HG02981 (cell line): ENCODE measurements at regions not wholly inside any gene's neighbourhood (a gene's known extent, or its start where the extent isn't known, plus 50 kb on each side); places are given as distances from the start of the nearest gene placed in this dataset.

ENCODE experiments used
- ATAC-seq: cut with Tn5 transposase; IDR thresholded peaks from one replicate; pipeline ENCODE4 v1.9.1; 2021; ENCODE audit warnings: mild to moderate bottlenecking, moderate library complexity; ENCODE audit not compliant: unreplicated experiment

- ATAC-seq = no peak
Observed at GRCh38 chr2:42926434-42927333, 134.3 kb upstream of the HAAO start.

DNA sequence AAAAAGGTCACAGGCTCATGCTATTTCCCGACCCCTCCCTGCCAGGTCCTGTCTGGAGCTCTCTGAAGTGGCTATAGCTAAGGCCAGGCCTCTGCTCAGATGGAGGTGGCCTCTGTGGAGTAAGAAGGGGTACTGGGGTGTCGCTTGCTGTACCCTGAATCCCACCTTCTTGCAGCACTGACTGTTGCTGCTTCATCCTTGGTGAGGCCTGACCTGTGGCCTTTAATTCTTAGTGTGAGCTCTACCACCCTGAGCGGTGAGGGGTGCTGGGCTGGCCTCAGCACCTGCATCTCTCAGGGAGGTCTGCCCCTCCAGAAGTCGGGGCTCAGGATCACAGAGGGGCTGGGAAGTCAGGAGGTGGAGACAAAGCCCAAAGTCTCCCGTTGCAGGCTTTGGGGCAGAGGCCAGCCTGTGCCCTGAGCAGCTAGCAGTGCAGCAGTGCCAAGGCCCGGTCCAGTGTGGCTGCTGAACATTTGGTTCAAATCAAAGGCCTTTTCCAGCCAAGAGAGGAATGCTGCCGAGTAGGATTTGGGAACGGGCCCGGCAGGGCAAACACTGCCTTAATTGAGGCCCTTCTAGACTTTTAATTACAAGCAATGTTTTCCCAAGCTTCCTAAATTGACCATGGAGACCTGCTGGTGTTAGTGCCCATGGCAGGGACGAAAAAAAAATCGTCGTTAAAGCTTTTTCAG is 133.5 kb upstream of the HAAO start:
- no peak for ATAC-seq

- no peak for ATAC-seq
Observed at GRCh38 chr2:42924418-42924886, 132.1 kb upstream of the HAAO start.

DNA sequence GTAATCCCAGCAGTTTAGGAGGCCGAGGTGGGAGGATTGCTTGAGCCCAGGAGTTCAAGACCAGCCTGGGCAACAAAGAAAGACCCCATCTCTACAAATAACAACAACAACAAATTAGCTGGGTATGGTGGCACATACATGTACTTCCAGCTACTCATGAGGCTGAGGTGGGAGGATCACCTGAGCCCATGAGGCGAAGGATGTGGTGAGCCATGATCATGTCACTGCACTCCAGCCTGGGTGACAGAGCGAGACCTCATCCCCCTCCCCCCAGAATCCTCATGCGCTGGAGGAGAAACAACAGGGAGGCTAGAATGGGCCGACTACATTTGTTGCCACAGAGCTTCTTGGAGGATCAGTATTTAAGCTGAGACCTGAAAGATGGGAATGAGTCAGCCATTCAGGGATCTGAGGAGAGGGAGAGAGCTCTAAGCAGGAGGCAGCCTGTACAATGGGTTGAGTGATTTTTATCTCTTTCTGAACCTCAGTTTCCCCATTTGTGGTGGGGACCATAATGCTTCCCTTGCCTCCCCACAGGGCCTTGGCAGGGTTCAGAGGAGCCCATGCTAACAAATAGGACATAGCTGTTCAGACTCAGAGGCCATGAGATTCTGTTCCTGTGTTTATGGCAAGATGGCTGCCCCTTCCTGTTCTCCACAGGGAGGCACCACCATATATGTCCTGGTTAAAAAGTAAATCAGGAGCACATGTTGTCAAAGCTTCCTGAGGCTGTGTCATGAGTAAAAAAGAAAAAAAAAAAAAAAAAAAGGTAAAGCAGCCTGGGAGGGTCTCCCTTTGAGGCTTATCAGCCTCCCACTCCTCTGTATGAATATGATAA is 131.4 kb upstream of the HAAO start:
- no peak for ATAC-seq

GRCh38 chr2:42922790-42923579 is 130.6 kb upstream of the HAAO start:
- no peak for ATAC-seq

- no peak for ATAC-seq
Observed at GRCh38 chr2:42922293-42922692, 129.9 kb upstream of the HAAO start.

GRCh38 chr2:42921721-42922120 is 129.3 kb upstream of the HAAO start:
- no peak for ATAC-seq

- ATAC-seq = no peak
Observed at GRCh38 chr2:42921147-42921520, 128.8 kb upstream of the HAAO start.

DNA sequence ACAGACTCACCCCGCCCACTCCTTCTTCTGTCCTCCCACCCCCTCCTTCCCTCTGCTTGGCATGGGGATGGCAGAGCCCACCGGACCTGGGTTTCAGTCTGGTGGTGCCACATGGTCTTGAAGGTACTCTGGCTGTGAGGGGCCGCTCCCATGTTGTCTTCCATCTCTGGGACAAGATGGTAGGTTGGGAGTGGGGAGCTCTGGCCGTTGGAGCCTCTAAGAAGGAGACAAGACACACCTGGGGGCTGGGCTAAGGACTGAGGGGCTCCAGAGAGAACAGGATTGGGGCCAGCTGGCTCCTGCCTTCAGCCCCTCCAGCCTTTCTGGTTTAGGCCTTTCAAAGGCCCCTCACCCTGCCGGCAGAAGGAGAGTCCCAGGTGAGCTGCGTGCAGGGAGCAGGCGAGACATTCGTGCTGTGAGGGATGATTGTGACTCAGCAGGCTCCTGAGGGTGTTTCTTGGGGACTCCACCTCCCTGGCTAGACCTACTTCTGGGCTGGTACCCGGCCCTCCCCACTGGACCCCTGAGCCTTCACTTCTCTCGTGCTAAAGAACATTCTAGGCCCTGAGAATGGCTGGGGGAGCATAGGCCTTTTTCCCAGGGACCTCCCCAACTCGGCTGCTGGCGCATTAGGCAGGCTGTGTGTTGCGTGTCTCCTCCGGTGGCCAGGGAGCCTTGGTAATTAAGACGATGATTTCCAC is 128.2 kb upstream of the HAAO start:
- ATAC-seq = no peak

DNA sequence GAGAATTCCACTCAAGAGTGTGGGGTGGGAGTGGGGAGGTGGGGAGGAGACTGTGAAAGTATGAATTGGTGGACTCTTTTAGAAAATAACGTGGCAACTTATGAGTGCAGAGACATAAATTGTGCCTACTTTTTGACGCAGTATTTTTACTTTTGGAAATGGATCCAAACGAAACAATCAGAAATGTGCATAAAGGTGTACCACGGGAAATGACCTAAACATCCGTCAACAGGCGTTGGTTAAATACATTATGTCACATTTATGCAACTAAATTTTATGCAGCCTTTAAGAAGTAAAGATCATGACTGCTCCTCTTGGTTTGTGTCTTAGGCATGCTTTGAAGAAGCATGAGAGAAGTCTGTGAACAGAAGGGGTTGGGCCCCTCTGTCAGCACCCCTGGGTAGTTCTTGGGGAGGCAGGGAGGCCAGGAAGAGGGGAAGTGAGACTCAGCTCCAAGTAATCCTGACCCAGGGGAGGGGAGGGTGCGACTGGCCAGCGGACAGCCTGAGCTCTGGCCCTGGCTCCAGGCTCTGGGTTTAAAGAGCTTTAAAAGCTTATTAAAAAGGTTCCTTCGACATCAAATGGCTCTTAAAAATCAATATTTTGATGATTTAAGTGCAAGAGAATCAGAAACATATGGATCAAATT is 126.4 kb upstream of the HAAO start:
- ATAC-seq = no peak

DNA sequence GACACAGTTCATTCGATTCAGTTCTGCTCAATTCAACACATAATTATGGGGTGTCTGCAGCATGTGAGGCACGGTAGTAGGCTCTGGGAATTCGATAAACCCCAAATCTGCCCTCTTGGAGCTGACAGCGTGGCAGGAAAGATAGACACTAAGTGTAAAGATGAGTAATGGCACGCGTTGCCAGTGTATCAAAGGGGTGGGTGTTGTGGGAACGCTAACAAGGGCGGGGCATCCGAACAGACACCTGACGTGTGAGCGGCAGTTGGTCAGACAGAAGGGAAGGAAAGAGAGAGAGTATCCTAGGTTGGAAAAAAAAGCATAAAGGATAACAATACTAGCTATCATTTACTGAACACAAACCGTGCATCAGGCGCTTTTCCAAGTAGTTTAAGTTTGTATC is 125.7 kb upstream of the HAAO start:
- no peak for ATAC-seq

- ATAC-seq = no peak
Observed at GRCh38 chr2:42917425-42917927, 125.1 kb upstream of the HAAO start.

DNA sequence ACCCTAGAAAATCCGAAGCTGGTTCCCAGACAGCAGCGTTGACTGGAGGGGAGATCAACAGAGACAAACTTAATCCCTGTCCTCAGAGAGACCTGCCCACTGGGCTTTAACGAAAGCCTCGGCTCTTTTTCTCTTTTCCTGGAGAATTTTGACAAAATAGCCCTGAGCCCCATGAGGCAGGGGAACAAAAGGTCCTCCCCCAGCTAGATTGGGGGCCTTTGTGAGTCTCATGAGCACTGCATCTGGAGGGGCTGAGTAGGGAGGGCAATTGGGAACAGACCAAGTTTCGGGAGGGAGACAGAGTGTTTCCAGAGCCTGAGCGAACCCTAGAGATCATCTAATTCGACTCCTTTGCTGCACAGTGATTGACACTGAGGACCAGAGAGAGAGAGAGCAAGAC is 123.9 kb upstream of the HAAO start:
- ATAC-seq = no peak

DNA sequence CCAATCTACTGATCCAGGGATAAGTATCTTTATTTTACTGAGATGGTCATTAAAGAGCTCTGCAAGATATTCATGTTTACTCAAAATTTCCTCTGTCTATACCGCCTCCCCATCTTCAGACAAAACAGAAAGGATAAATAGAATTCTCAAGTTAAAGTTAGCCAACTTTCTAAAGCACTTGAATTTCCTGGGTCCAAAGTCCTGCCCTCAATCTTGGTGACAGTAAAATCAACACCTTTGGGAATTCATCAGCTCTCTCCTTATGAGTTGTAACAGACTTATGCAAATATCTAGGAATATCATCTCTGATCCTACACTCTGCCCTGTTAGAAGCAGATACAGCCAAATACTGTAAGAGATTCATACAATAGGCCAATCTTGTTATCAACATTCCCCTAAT is 122.5 kb upstream of the HAAO start:
- ATAC-seq = no peak

DNA sequence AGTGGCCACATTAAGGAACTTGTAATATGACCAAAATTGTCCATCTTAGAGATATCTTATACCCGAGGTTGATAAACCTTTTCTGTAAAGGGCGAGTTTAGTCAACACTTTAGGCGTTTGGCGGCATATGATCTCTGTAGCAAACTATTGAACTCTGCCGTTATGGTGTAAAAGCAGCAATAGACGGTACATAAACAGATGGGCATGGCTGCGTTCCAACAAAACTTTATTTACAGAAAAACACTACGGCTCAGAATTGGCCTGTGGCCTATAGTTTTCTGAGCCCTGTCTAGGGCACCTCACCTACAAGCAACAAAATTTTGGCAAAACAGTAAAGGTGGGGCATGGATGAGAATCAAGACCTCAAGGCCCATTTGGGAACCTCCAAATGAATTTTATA is 121.9 kb upstream of the HAAO start:
- ATAC-seq = no peak

DNA sequence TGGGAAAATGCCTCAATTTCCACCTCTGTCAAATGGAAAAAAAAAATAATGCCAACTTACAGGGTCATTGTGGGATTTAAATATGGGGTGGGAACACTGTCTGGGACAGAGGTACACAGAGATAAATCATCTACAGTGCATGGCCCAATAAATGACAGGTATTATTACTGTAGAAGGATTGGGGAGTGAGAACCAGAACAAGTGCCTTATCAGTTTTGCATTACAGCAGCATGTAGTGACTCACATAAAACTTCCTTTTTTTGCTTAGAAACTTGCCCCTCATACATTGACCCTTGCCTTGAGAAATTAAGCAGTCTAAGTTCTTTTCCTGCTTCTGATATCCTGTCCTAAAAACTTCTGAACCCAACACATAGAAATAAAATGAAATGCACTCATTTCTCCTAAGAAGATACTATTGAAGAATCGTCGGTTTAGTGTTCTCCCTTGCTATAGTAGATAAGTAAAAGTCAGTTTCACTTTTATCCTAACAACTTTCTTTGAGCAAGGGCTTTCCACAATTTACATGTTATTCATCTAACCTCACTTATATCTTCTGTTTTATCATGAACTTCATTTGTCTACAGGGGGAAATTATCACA is 121.0 kb upstream of the HAAO start:
- ATAC-seq = no peak

- ATAC-seq = no peak
Observed at GRCh38 chr2:42910645-42911405, 118.4 kb upstream of the HAAO start.

- ATAC-seq = no peak
Observed at GRCh38 chr2:42909966-42910365, 117.6 kb upstream of the HAAO start.
